HG02973 (cell line): ENCODE measurements at regions not wholly inside any gene's neighbourhood (a gene's known extent, or its start where the extent isn't known, plus 50 kb on each side); places are given as distances from the start of the nearest gene placed in this dataset.
"Not testable (repeated sequence)": the region's sequence is repeated elsewhere in the genome, so short reads cannot be mapped to it uniquely, and the experiment has no call there.

Experiments used
- ATAC-seq: cut with Tn5 transposase; IDR thresholded peaks from one replicate; pipeline ENCODE4 v1.9.1; 2021; ENCODE audit warnings: moderate library complexity; ENCODE audit not compliant: unreplicated experiment

DNA sequence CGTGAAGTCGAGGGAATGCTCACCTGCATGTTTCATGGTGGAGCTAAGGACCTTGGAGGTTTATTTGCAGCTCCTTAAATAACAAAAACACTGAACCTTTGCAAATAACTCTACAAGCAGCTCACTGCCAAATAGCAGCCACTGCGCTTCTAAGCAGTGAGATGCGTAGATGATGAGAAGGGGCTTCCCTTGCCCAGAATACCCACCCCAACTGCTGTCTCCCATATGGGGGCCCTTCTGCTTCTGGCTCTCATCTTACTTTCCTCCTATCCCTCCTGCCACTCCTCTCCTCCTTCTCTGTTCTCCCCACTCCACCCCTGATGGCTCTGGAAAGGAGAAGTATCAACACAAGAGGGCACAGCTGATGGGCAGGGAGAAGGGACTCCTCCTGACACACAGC lies 193.3 kb upstream of the SSTR4 start:
- no peak for ATAC-seq

DNA sequence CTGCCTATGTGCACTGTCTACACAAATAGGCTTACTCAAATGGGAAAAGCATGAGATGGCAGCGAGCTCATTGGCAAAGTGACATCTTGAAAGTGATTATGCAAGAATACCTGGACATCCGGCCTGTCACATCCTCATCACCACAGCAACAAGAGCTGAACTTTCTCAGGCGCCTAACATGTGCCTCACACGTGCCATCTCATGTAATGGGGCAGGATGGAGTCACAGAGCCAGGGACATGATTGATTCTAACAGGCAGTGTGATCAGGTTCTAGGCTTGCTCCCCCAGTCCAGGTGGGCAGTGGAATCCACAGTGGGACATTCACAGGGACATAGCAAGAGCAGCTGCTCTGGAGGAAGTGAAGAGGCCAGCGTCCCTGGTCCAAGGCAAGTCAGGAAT lies 192.3 kb upstream of the SSTR4 start:
- ATAC-seq = no peak

DNA sequence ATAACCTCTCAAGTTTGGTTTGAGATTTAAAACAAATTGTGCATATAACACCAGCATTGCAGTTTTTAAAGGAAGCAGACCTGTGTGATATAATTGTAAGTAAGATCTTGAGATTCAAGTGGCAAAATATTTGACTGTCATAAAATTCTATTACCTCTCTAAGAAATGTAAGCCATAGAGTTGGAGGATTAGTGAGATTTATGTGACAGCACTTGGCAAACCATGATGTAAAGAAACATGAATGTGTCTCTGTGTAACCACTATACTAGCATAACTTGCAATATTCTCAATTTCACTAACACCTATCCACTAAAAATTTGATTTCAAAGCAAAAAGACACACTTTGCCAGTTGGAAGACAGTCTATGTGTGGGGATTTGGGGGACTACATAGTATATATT lies 190.2 kb upstream of the SSTR4 start:
- no peak for ATAC-seq

DNA sequence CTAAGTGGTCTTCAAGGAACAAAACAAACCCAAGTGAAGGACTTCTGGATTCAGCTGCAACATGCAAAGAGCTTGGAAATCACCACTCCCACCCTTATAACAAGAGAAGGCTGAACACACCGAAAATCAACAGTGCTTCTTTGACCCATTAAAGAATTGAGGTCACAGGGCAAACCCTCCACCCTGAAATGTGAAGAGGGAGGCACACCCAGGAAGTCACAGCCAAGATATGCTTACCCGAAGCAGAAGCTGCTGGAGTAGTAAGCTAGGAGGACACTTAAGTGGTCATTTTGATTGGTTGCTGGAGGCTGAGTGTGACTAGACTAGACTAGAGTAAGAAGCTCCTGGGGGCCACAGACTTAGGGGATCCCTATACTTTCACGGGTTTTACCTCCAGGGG lies 188.2 kb upstream of the SSTR4 start:
- no peak for ATAC-seq

DNA sequence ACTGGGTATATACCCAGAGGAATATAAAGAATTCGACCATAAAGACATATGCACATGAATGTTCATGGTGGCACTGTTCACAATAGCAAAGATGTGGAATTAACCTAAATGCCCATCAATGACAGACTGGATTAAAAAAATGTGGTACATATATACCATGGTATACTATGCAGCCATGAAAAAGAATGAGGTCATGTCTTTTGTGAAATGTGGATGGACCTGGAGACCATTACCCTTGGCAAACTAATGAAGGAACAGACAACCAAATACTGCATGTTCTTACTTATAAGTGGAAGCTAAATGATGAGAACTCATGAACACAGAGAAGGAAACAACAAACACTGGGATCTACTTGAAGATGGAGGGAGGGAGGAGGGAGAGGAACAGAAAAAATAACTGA lies 186.7 kb upstream of the SSTR4 start:
- ATAC-seq = no peak

DNA sequence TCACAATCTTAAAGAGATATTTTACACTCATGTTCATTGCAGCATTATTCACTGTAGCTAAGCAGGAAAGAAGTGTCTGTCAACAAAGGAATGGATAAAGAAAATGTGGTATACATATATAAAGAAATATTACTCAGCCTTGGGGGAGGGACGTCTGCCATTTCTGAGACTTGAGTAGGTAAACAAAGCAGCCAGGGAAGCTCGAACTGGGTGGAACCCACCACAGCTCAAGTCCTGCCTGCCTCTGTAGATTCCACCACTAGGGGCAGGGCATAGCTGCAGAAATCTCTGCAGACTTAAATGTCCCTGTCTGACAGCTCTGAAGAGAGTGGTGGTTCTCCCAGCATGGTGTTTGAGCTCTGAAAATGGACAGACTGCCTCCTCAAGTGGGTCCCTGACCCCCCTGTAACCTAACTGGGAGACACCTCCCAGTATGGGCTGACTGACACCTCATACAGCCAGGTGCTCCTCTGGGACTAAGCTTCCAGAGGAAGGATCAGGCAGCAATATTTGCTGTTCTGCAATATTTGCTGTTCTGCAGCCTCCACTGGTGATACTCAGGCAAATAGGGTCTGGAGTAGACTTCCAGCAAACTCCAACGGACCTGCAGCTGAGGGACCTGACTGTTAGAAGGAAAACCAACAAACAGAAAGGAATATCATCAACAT lies 183.3 kb upstream of the SSTR4 start:
- not testable (repeated sequence) for ATAC-seq

DNA sequence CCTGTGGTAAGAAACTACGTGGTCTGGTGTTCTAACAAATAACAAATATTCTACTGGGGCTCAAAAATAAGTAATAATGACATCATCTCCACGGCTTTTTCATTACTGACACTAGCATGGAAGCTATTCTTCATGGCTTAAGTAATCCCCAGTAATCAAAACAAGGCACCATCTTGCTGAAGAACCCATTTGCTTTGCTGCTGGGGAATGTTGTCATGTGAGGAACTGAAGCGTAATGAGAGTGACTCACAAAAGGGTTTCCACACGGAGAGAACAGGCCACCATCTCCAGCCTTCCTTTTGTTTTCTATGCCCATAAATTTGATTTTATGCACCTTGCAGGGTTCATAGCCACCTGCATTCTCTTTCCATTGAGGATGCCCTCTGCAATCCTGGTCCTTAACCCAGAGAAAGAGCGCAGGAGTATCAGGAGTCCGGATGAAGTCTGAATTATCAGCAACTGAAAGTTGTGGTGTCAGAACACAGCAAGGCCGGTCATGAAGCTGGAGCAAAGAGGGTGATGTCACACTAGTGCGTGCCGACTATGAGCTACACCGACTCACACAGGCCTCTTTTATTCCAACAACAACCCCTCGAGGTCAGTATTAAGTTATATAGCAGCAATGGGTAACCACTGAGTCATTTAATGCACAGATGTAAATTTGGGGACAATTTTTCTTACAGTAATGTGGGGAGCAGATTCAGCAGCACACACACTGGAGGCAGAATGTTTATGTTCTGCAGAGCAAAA lies 173.7 kb upstream of the SSTR4 start:
- no peak for ATAC-seq

DNA sequence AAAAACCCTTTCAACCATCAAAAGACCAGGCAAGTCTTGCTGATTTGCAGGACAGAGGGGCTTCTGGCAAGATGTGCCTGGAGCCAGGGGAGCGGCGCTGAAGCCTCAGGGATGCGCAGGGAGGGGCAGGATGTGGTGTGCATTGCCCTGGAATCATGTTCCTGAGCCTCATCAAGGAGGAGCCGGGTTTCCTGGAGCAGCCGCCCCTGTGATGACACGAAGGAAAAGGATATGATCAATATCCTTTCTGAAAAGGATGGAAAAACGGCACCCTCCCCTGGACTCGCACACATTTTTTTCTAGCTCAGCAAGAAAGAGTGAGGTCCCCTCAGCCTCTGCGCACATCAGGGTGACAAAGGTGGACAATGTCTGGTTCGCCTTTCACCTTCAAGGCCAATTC lies 173.1 kb upstream of the SSTR4 start:
- ATAC-seq = no peak

DNA sequence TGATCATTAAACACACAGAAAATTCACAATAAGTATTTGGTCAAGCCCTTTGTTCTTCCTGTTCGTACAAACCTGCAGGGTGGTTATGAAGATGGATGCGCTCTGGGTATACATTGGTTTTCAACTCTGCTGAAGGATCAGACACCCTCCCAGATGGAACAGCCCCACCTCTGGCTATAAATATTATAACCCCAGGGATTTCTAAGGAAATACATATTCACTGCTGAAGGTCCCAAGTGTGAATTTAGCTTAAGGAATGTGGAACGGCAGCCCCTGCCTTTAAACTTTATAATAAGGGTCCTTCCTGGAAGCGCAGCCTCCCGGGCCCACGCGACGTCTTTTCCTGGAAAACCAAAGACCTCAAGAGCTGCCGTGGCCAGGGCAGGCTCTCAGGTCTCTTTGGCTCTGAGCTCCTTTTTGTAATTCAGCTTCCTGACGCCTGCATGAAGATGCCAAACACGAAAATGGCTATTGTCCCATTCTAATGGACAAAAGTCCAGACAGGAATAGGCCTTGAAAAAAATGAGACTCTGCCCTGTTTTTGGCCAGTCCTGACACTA lies 172.4 kb upstream of the SSTR4 start:
- ATAC-seq = no peak

DNA sequence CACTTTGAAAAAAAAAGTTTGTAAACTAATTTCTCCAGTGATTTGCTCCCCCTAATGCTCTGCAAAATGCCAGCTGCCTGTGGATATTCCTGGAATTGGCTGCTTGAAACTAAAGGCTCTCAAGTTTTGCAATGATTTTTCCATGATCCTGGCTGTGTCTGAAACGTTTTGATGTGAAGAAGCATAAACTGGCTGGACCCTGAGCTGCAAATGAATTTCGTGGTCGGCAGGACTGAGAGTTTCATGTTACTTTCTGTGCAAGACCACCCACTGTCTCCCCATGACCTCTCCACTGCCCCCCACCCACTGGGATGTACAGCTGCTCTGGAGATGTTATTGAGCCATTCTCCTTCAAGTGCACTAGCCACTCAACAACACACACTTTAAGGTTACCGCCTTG lies 171.3 kb upstream of the SSTR4 start:
- ATAC-seq = no peak

DNA sequence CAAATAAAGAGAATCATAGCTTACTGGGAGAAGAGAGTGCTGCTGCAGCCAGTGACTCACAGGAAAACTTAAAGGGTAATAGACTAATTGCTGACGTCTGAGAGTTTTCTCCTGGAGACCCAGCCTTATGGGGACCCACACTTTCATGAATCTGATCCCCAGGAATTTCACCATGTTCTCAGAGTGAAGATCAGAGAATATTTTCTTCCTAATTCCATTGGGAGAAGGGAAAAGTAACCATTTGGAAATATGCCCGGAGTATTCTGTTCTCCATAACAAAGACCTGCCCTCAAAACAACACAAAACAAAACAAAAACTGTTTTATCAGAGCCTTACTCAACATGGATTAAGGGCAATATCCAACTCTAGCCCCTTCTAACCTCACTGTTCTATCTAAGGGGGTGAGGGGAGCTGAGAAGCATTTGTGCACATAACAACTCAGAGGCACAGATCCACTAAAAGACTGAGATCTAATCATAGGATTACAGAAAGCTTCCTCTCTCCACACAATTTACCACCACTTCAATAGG lies 168.2 kb upstream of the SSTR4 start:
- ATAC-seq = no peak

DNA sequence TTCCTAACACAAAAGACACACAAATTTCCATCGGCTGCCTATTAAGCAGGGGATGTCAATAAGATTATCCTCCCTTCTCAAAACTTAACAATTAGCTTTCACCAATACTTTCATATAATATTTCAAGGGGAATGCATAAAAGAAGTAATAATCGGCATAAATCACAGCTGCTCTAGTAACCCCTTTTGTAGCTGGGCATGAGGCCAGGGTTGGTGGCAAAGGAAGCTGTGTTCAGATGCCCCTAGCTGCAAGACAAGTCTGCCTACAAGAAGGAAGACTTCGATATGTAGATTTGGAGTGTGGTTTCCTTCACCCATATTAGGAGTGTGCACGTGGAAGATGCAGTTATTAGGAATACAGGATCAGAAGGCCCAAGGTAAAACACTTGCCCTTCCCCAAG lies 156.9 kb upstream of the SSTR4 start:
- no peak for ATAC-seq

DNA sequence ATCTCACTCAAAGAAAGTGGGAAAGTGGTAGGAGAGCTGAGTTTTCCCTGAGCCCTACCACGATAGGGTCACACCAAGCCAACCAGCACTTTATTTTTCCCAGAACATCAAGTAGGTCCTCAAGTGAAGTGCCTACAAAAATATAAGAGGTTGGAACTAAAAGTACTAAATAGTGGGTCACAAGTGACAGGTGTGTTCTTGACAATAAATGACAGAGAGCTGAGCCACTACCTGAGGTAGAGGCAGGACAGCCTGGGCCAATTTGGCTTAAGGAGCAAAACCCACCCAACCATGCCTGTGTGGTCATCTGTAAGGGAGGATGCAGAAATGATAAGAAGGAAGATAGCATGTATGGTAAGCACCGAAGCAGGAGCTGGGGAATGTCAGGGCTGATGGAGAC lies 154.8 kb upstream of the SSTR4 start:
- no peak for ATAC-seq

DNA sequence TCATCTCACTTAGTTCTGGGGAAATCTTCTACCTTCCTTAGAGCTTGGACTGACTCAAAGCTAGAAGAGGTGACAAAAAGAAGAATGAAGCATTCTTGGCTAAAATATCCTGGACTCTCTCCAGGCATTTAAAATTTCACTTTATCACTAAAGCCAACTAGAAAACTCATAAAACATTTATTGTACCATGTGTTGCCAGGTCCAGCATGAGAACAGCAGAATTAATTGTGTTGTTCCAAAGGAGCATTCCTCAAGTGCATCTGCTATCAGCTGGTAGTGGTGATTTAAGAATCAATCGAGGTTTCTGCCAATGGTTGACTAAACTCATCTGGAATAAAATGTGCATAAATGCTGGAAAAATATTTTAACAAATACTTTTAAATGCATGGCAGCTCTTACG lies 147.3 kb upstream of the SSTR4 start:
- ATAC-seq = no peak

DNA sequence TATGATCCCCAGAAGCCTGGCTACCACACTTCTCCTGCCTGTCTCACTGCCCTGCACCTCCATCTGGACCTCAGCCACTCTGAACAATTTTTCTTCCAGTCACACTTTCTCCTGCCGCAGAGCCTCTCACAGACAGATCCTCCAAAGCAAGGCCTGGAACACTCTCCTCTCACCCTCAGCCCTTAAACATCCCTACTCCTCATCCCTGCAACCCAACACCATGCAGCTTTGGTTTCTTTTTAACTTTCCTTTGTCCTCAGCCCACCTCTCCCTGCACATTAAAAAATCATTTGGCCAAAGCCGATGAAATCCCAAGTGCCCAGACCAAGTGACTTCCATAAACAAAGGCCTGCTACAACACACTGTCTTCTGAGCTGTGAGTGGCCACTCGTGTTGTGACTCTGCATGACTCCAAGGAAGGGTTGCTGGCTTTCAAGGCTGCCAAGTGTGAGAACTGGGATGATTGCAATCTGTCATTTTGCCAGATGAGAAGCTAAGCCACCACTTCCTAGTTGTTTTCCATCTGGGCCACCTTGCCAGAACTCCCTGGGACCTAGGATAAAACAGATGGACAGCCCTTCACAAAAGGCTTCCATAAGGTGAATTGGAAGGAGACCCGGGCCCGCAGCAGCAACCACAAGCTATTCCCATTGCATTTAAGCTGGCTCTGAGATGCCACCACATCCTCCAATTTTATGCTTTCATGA lies 144.4 kb upstream of the SSTR4 start:
- no peak for ATAC-seq

DNA sequence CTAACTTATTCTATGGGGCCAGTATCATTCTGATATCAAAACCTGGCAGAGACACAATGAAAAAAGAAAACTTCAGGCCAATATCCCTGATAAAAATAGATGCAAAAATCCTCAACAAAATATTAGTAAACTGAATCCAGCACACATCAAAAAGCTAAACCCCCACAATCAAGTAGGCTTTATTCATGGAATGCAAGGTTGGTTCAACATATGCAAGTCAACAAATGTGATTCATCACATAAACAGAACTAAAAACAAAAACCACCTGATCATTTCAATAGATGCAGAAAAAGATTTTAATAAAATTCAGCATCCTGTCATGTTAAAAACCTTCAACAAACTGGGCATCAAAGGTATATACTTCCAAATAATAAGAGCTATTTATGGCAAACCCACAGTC lies 133.9 kb upstream of the SSTR4 start:
- no peak for ATAC-seq

DNA sequence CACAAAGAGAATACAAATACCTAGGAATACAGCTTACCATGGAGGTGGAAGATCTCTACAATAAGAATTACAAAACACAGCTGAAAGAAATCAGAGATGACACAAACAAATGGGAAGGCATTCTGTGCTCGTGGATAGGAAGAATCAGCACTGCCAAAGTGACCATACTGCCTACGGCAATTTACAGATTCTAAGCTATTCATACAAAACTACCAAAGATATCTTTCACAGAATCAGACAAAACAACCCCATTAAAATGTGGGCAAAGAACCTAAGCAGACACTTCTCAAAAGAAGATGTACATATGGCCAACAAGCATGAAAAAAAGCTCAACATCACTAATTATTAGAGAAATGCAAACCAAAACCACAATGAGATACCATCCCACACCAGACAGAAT lies 133.2 kb upstream of the SSTR4 start:
- no peak for ATAC-seq

DNA sequence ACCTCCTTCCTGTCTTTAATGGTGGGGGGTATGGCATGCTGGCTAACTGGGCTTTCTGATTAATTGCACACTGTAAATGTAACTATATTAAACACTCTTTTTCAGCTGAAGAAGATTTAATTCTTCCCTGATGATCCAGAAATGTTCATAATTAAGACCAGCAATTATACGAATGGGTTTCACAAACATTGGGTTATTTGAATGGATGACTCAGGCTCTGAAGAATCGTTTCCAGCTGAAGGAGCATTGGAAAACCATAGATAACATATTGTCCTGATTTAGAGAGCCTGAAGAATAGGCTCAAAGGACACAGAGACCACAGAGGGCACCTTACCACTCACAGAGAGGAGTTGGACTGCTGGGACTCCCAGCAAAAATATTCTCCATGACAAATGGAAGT lies 130.7 kb upstream of the SSTR4 start:
- ATAC-seq = no peak

DNA sequence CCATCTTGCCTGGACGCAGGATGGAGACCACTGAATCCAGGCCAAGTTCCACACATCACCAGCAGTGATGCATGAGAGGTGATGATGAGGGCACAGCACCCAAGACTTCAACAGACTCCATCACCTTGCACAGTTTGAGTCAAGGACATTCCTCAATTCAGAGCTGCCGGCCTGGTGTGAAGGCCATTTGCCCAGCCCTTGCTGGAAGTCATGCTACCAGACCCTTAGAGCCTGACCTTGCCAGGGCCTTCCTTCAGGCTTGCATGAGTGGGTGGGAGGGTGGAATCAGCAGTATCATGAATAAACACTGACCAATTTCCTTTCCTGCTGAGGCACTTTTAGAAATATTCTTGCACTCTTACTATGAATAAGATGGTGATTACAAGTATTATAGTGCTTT lies 130.2 kb upstream of the SSTR4 start:
- no peak for ATAC-seq

DNA sequence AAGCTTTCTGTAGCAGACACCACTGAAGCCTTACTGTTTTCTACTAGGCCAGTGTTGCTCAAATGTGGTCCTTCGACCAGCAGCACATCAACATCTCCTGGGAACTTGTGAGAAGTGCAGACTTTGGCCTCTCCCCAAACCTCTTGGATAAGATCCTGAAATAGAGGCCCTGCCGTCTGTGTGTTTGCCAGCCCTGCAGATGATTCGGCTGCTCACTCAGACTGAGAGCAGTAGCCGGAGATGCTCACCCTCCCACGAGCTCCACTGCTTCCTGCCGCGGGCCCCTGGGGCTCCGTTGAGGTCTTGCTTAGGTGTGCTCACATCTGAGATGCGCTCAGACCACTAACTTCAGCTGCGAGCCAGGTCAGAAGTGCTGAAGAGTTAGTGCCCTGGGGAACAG lies 129.5 kb upstream of the SSTR4 start:
- ATAC-seq = no peak

DNA sequence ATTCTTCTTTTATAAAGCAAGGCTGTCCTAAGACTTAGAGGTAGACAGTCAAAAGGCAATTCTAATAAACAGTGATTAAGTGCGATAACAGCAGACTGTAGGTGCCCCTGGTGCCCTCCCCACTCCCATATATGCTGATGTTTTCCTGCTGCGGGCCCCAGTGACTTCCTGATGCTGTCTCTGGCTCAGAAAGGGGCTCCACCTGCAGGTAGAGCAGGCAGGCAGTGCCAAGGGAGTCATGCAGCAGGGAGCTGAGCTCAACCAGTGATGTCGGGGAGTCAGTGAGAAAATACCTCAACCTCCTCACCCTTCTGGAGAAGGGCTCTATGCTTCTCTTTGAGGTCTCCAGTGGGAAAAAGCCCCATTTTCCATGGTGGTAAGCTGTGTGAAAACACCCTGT lies 126.7 kb upstream of the SSTR4 start:
- ATAC-seq = no peak

DNA sequence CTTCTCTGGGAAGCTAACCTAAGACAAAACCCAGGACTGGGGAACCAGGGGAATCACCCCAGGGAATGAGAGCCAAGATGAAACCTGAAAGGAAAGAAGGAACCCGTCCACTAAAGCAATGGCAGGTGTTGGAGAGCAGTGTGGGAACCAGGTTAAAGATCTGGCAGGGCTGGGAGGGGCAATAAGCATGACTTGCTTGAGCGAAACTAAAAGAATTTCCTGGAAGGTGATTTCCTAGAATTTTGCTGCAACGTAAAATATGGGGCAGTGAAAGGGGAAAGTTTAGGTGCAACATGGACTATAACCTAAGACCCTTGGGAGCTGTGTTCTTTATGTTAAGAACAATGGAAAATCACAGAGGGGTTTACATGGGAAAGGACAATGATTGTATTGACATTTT lies 126.2 kb upstream of the SSTR4 start:
- no peak for ATAC-seq
